GM12892 (cell line): ENCODE measurements at regions not wholly inside any gene's neighbourhood (a gene's known extent, or its start where the extent isn't known, plus 50 kb on each side); places are given as distances from the start of the nearest gene placed in this dataset.
A peak's percentile ranks its signal among the peaks of the same experiment; 100 is the strongest.

Experiments
- DNase-seq: peaks from one replicate; pipeline ENCODE4 v3.0.0; 2011; ENCODE audit not compliant: insufficient read length
- FAIRE-seq: peaks from 2 replicates; lab custom pipeline; 2011; peaks lifted over from hg19 to GRCh38; lab: Jason Lieb, UNC
- POLR2A ChIP-seq: IDR thresholded peaks from 2 replicates; pipeline ENCODE4 v1.6.1; 2011; ENCODE audit warnings: low read depth, low read length, control low read depth
- POLR2AphosphoS5 ChIP-seq: IDR thresholded peaks from 2 replicates; pipeline ENCODE4 v1.6.1; 2011; ENCODE audit warnings: low read depth, low read length, control low read depth
- TAF1 ChIP-seq: IDR thresholded peaks from 2 replicates; pipeline ENCODE4 v1.6.1; 2011; ENCODE audit warnings: low read depth, mild to moderate bottlenecking, control low read depth, low read length, borderline replicate concordance

- TF ChIP-seq POLR2AphosphoS5 (no peak), POLR2A (no peak), TAF1 (no peak)
- no peak for FAIRE-seq
- no peak for DNase-seq
Measured at GRCh38 chr14:62110941-62111340, 348.7 kb downstream of the SNAPC1 start.

DNA sequence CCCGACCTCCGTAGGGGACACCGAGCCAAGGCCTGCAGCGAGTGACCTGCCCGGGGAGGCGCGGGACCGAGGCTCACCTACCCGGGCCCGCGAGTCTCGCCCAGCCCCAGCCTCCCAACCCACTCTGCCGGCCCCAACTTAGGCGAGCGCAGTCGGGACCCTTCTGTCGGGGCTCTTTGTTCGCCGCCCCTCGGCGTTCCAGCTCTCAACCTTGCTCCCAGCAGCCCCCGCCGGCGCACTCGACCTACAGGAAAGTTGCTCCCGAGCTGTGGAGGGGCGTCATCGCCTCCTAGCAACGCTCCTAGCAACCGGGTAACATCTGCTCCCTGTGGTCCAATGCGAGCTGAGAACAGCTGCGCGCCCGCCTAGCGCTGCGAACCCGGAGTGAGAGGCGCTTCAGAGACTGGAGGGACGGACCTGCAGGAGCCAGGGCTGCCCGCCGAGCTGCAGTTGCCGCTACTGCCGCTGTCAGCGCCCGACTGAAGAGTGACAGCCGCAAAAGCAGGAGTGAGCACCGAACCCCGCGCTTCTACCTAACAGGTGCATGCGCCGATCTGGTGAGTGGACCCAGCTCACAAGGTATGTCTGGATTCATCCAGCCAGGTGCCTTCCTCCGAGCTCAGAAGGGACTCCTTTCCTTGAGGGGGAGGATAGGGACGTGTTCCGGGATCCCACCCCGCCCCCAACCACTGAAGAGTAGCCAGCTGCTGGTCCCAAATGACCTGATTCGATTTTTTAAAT, 355.0 kb downstream of the SNAPC1 start:
- TF ChIP-seq TAF1 (no peak), POLR2A (no peak), POLR2AphosphoS5 (no peak)
- DNase-seq (peak; percentile 41), FAIRE-seq (peak; percentile 21)

GRCh38 chr14:62117751-62118105, 355.5 kb downstream of the SNAPC1 start:
- no peak for DNase-seq
- TF ChIP-seq TAF1 (no peak), POLR2AphosphoS5 (no peak), POLR2A (no peak)
- FAIRE-seq, result peak; percentile 66

DNA sequence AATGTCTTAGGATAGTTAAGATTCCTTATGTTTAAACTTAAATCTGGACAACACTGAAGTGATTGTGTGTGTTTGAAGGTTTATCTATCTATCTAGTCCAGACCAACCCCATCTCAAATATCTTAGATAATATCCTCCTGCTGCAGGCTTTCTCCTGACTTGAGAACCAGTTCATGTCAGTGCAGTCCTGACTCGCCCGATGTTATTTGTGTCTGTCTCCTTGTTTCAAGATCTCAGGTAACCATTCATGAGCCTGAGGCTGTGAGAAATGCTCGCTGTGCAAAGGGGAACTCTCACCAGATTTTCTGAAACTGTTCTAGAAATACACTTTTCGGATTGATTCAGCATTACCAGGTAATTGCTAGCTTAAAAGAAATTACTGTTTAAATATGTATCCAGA, 356.2 kb downstream of the SNAPC1 start:
- no peak for TF ChIP-seq TAF1
- no peak for TF ChIP-seq POLR2A
- TF ChIP-seq POLR2AphosphoS5, result no peak
- FAIRE-seq, result no peak
- no peak for DNase-seq

DNA sequence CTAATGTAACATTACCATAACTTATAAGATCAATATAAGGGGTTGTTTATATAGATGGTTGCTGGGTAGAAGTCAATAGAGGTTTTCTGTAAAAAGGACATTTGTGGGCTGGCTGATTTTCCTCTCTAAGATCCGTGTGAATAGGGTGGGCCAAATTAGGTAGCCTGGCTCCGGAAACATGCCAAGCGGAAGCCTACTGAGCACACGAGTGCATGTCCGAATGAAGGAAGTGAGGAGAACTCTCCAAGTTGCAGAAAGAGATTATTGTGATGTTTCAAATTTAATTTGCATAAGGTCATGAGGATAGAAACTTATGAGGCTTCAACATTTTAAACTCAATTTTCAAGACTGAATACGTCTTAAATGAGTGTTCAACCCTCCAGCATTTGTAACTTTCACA, 356.7 kb downstream of the SNAPC1 start:
- DNase-seq (no peak), FAIRE-seq (no peak)
- TF ChIP-seq POLR2A, result no peak
- no peak for TF ChIP-seq TAF1
- TF ChIP-seq POLR2AphosphoS5, result no peak

GRCh38 chr14:62123961-62124360, 361.7 kb downstream of the SNAPC1 start:
- no peak for TF ChIP-seq TAF1
- no peak for TF ChIP-seq POLR2A
- TF ChIP-seq POLR2AphosphoS5, result no peak
- DNase-seq (no peak), FAIRE-seq (no peak)

- FAIRE-seq, result no peak
- no peak for DNase-seq
- TF ChIP-seq POLR2AphosphoS5, result no peak
- no peak for TF ChIP-seq POLR2A
- TF ChIP-seq TAF1, result no peak
Measured at GRCh38 chr14:62125793-62126192, 363.6 kb downstream of the SNAPC1 start.

- no peak for TF ChIP-seq POLR2AphosphoS5
- TF ChIP-seq POLR2A, result no peak
- TF ChIP-seq TAF1, result no peak
- FAIRE-seq, result peak; percentile 71
- no peak for DNase-seq
Measured at GRCh38 chr14:62126879-62127478, 364.8 kb downstream of the SNAPC1 start.

DNA sequence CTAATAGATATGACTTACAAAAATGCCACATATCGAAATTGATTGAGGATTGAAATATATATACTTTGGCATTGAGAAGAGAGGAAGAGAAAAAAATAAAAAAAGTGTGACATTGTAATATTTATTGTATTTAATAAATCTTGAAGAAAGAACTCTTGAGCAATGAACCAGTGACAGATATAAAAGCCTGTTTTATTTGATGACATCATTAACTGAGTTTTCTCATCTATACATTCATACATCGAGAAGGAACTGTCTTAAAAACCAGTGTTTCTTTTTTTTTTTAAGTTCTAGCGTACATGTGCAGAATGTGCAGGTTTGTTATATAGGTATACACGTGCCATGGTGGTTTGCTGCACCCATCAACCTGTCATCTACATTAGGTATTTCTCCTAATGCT, 368.2 kb downstream of the SNAPC1 start:
- DNase-seq (no peak), FAIRE-seq (no peak)
- TF ChIP-seq TAF1 (no peak), POLR2AphosphoS5 (no peak), POLR2A (no peak)

DNA sequence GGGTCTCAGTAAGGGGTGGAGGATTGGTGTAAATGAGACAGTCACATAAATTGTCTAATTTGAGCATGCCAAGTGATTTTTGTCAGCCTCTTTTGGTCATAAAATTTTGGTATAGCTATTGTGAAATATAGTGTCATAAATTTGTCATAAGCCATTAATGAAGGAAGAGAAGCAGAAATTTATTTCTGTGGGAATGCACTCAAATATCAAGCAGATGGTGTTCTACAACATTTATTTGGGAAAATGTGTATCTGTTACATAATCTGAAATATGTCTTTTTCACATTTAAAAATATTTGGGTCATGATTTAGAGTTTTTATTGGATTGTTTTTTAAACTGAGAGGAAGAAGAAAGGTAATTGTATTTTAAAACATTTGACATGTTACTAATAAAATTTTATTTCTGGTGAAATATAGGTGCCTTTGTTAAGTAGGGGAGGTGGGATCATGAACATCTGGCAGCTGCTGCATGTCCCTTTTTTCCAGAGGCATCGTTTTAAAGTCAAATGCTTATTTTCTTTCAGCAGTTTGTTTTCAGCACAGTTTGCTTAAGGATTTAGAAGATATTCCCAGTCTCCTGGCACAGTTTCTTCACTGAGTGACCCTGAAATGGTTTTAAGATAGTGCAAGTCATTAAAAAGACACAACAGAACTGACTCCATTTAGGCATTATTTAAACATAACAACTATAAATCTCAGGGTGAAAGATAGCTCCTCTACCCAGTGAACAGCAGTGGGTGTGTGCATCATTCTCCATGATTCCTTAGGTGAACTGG, 371.7 kb downstream of the SNAPC1 start:
- FAIRE-seq (no peak), DNase-seq (no peak)
- TF ChIP-seq POLR2AphosphoS5 (no peak), TAF1 (no peak)

DNA sequence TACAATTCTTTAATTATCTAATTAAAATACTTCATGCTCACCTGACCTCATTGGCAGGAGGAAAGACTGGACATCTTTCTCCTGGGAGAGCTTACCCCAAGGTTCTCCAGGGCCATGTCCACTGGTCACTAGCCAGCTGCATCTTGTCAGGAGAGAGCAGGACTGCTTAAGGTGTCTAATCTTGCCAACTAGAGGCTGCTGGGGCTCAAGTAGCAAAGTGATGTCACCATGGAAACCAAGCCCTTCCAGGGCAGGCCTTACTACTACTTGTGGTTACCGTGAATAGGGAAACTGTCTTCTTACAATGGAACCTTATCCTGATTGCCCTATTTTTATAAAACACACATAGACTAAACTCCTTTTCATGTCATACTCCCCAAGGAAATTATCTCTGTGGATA, 376.4 kb downstream of the SNAPC1 start:
- FAIRE-seq (no peak), DNase-seq (no peak)
- TF ChIP-seq POLR2A (no peak), TAF1 (no peak), POLR2AphosphoS5 (no peak)

DNA sequence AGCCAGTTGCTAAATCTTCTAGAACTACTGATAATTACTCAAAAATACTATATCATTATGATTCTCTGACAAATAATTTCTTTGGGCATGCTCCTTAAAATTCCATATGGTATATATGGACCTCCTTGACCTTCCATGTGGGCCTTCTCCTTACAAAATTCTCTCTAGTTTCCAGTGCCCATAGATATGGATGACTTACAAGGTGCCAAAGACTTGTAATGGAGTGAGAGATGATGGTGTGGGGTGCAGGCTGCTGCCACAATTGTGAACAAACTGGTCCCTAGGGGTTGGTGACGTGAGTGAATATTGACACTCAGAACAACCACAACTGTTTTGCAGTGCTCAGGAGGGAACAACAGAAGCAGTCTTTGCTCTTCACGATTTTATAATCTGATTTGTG, 378.9 kb downstream of the SNAPC1 start:
- TF ChIP-seq TAF1 (no peak), POLR2A (no peak), POLR2AphosphoS5 (no peak)
- FAIRE-seq, result no peak
- DNase-seq, result no peak
